Natural killer cell (primary cell): ENCODE measurements at regions not wholly inside any gene's neighbourhood (a gene's known extent, or its start where the extent isn't known, plus 50 kb on each side); places are given as distances from the start of the nearest gene placed in this dataset.

Source experiments
- ATAC-seq, 3 donors: fragments of 150-1000 bp in 2 of 3; fragments of 200-7000 bp in 1 of 3; cut with Tn5 transposase; 1 replicate in 1 of 3; 2 replicates in 2 of 3; pipeline ENCODE4 v1.10.0; 2021; ENCODE audit warnings: mild to moderate bottlenecking in 2 of 3, moderate library complexity in 2 of 3
- DNase-seq, 2 donors: peaks; one replicate each; pipeline versions ENCODE4 v3.0.0 to v3.0.0-alpha.2; 2013 to 2021; ENCODE audit warnings: mixed read lengths in 1 of 2
- H3K27ac ChIP-seq: one replicate; pipeline ENCODE4 v1.5.1; 2013; ENCODE audit warnings: mild to moderate bottlenecking, low read length
- H3K27me3 ChIP-seq: one replicate; pipeline ENCODE4 v1.6.1; 2013; ENCODE audit warnings: low read length; ENCODE audit not compliant: control insufficient read depth, insufficient read depth
- H3K36me3 ChIP-seq: one replicate; pipeline ENCODE4 v1.6.1; 2013; ENCODE audit warnings: low read length; ENCODE audit not compliant: control insufficient read depth, insufficient read depth
- H3K4me1 ChIP-seq: one replicate; pipeline ENCODE4 v1.6.1; 2013; ENCODE audit warnings: low read length; ENCODE audit not compliant: control insufficient read depth, insufficient read depth
- H3K4me3 ChIP-seq: one replicate; pipeline ENCODE4 v1.5.1; 2013; ENCODE audit warnings: low read length
- H3K9me3 ChIP-seq: one replicate; pipeline ENCODE4 v1.6.1; 2013; ENCODE audit warnings: low read length; ENCODE audit not compliant: control insufficient read depth, insufficient read depth
- H3K27ac Mint-ChIP-seq, 2 donors: one replicate each; pipeline ENCODE4 v1.8.0; 2022; ENCODE audit warnings: mild to moderate bottlenecking in 2 of 2, mixed read lengths in 2 of 2, moderate library complexity in 1 of 2
- H3K27me3 Mint-ChIP-seq, 2 donors: one replicate each; pipeline ENCODE4 v1.8.0; 2022; ENCODE audit warnings: low read depth in 2 of 2, mixed read lengths in 2 of 2
- H3K36me3 Mint-ChIP-seq: one replicate; pipeline ENCODE4 v1.8.0; 2022; ENCODE audit warnings: mixed read lengths
- H3K4me1 Mint-ChIP-seq, 2 donors: one replicate each; pipeline ENCODE4 v1.8.0; 2022; ENCODE audit warnings: mixed read lengths in 2 of 2
- H3K4me3 Mint-ChIP-seq: one replicate; pipeline ENCODE4 v1.8.0; 2022; ENCODE audit warnings: mild to moderate bottlenecking, moderate library complexity, mixed read lengths
- H3K9me3 Mint-ChIP-seq, 2 donors: one replicate each; pipeline ENCODE4 v1.8.0; 2022; ENCODE audit warnings: mixed read lengths in 2 of 2
- CTCF ChIP-seq: fragments of 200-600 bp; IDR thresholded peaks from one replicate; pipeline ENCODE4 v1.8.0; 2022; ENCODE audit warnings: antibody characterized with exemption
- WGBS: methylation state at CpG from one replicate; pipeline ENCODE4 v1.1.7; 2013; ENCODE audit warnings: missing lambda C conversion rate; ENCODE audit not compliant: insufficient coverage; 5-methylcytosine and 5-hydroxymethylcytosine counted together
- intact Hi-C: fragments of 100-400 bp; cut with micrococcal nuclease; formaldehyde crosslinking; loops from one replicate; pipeline ENCODE4 v1.14.2; 2022

DNA sequence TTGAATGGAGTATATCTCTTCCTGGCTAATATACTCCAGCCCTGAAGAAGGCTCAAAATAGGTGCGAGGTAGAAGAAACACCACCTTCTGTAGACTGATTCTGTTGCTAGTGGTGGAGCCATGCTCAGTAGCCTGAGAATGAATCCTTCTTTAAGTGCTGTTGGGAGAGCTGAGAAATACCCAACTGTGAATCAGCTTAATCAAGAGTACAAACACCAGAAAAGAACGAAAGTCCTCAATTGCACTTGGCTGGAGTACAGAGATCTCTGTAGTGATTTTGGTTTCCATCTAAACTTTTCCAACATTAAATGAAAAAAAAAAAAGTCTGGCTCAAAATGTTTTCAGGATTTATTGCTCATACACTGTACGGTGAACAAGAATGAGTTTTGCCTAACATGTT, 619.1 kb downstream of the METTL15 start:
- Histone ChIP-seq H3K9me3 (no peaks in the 10 kb centered on the region), H3K27me3 (no peaks in the 10 kb centered on the region), H3K36me3 (no peaks in the 10 kb centered on the region), H3K4me1 (no peaks in the 10 kb centered on the region), H3K4me3 (no peak overlapping the region), H3K27ac (no peak overlapping the region)
- DNase-seq (no peak), ATAC-seq (no peak)
- H3K9me3 Mint-ChIP-seq = peaks cover 8 to 12% of the 10 kb centered on the region in 2 donors
- 83% methylated on average over 3 of the region's 3 CpGs for WGBS
- intact Hi-C loops = no loop called here
- H3K4me1 Mint-ChIP-seq = no peaks in the 10 kb centered on the region
- no peaks in the 10 kb centered on the region for H3K27me3 Mint-ChIP-seq
- TF ChIP-seq CTCF = no peak
- H3K36me3 Mint-ChIP-seq = no peaks in the 10 kb centered on the region
- no peak overlapping the region for H3K4me3 Mint-ChIP-seq
- H3K27ac Mint-ChIP-seq = no peak overlapping the region

DNA sequence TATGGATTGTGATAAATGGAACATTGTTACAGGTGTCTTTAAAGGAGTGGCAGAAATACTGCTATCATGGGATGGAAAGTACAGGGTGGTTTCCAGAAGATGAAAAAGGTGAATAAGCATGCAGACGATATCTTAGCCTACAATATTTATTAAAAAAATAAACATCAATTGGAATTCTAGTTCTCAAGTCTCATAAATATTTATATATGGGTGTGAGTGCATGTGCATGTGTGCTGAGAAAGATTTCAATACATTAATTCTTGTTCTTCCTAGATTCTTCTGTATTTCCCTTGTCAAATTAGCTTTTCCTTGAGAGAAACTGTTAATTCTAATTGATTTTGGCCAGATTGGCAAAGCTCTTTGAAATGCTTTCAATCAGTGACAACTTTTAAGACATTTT, 618.2 kb downstream of the METTL15 start:
- TF ChIP-seq CTCF = no peak
- intact Hi-C loops = no loop called here
- H3K4me3 ChIP-seq = no peak overlapping the region
- no peak overlapping the region for H3K4me3 Mint-ChIP-seq
- H3K4me1 Mint-ChIP-seq = no peaks in the 10 kb centered on the region
- DNase-seq (no peak), ATAC-seq (no peak)
- H3K9me3 ChIP-seq = no peaks in the 10 kb centered on the region
- no peaks in the 10 kb centered on the region for H3K36me3 Mint-ChIP-seq
- H3K27me3 Mint-ChIP-seq = no peaks in the 10 kb centered on the region
- no CpG with 5 or more reads among the region's 1 CpG for whole genome bisulfite sequencing
- H3K27ac Mint-ChIP-seq = no peak overlapping the region
- H3K27me3 ChIP-seq = no peaks in the 10 kb centered on the region
- no peaks in the 10 kb centered on the region for H3K36me3 ChIP-seq
- H3K9me3 Mint-ChIP-seq = peaks cover 7 to 11% of the 10 kb centered on the region in 2 donors
- H3K4me1 ChIP-seq = no peaks in the 10 kb centered on the region
- no peak overlapping the region for H3K27ac ChIP-seq

- H3K4me3 Mint-ChIP-seq = no peak overlapping the region
- DNase-seq (no peak), ATAC-seq (no peak)
- intact Hi-C loops = no loop called here
- WGBS = 87% methylated on average over 3 of the region's 4 CpGs
- H3K27me3 Mint-ChIP-seq = no peaks in the 10 kb centered on the region
- no peak overlapping the region for H3K27ac ChIP-seq
- TF ChIP-seq CTCF = no peak
- H3K27ac Mint-ChIP-seq = no peak overlapping the region
- no peaks in the 10 kb centered on the region for H3K4me1 Mint-ChIP-seq
- no peaks in the 10 kb centered on the region for H3K36me3 ChIP-seq
- H3K4me1 ChIP-seq = no peaks in the 10 kb centered on the region
- no peaks in the 10 kb centered on the region for H3K27me3 ChIP-seq
- no peaks in the 10 kb centered on the region for H3K36me3 Mint-ChIP-seq
- H3K9me3 Mint-ChIP-seq = peaks cover 4 to 6% of the 10 kb centered on the region in 2 donors
- H3K4me3 ChIP-seq = no peak overlapping the region
- H3K9me3 ChIP-seq = no peaks in the 10 kb centered on the region
Measured at GRCh38 chr11:28715726-28716125, 607.5 kb downstream of the METTL15 start.

GRCh38 chr11:28713850-28714249, 605.7 kb downstream of the METTL15 start:
- Mint-ChIP-seq H3K9me3 (peaks cover 9% of the 10 kb centered on the region in 2 donors), H3K27ac (no peak overlapping the region), H3K4me3 (no peak overlapping the region), H3K27me3 (no peaks in the 10 kb centered on the region), H3K36me3 (no peaks in the 10 kb centered on the region), H3K4me1 (no peaks in the 10 kb centered on the region)
- no peaks in the 10 kb centered on the region for H3K36me3 ChIP-seq
- H3K4me1 ChIP-seq = no peaks in the 10 kb centered on the region
- no CpG with 5 or more reads among the region's 2 CpGs for WGBS
- ATAC-seq = no peak
- intact Hi-C loops = no loop called here
- no peak overlapping the region for H3K27ac ChIP-seq
- no peak overlapping the region for H3K4me3 ChIP-seq
- H3K27me3 ChIP-seq = no peaks in the 10 kb centered on the region
- TF ChIP-seq CTCF = no peak
- no peak for DNase-seq
- no peaks in the 10 kb centered on the region for H3K9me3 ChIP-seq
